K562 (cell line): ENCODE measurements at regions not wholly inside any gene's neighbourhood (a gene's known extent, or its start where the extent isn't known, plus 50 kb on each side); places are given as distances from the start of the nearest gene placed in this dataset.

ENCODE experiments used
- MEF2A ChIP-seq: IDR thresholded peaks from 2 replicates; pipeline ENCODE4 v1.6.1; 2011; ENCODE audit warnings: low read depth, mild to moderate bottlenecking, low read length, moderate library complexity; ENCODE audit not compliant: control insufficient read depth
- NONO ChIP-seq, 2 experiments: fragments of 200-400 bp in 1 of 2; fragments of 450-650 bp in 1 of 2; formaldehyde crosslinking in 1 of 2; IDR thresholded peaks; 2 replicates each; pipeline ENCODE4 v1.6.1; 2017; ENCODE audit warnings: low read depth in 2 of 2, mild to moderate bottlenecking in 2 of 2, moderate library complexity in 2 of 2, low read length in 1 of 2
- RBFOX2 ChIP-seq: fragments of 200-400 bp; formaldehyde crosslinking; IDR thresholded peaks from 2 replicates; pipeline ENCODE4 v1.6.1; 2017; ENCODE audit warnings: low read depth, mild to moderate bottlenecking, low read length, moderate library complexity
- ZNF184 ChIP-seq: sonication (generic); formaldehyde crosslinking; IDR thresholded peaks from 2 replicates; pipeline ENCODE4 v1.5.0; 2020; ENCODE audit warnings: missing genetic modification reagents
- ZNF217 ChIP-seq: sonication (generic); formaldehyde crosslinking; IDR thresholded peaks from 2 replicates; pipeline ENCODE4 v1.8.0; 2022; ENCODE audit warnings: mild to moderate bottlenecking, missing genetic modification reagents
- TF ChIP-seq, protein P1 (sequence below), 2 experiments: fragments of 450-650 bp; IDR thresholded peaks; 2 replicates each; pipeline ENCODE4 v1.6.1; 2016; ENCODE audit warnings: mild to moderate bottlenecking in 2 of 2, borderline replicate concordance in 1 of 2, low read depth in 1 of 2, moderate library complexity in 1 of 2

GRCh38 chr20:48171071-48171470 lies 385.8 kb upstream of the SULF2 start (continued):
- TF ChIP-seq, protein P1, sequence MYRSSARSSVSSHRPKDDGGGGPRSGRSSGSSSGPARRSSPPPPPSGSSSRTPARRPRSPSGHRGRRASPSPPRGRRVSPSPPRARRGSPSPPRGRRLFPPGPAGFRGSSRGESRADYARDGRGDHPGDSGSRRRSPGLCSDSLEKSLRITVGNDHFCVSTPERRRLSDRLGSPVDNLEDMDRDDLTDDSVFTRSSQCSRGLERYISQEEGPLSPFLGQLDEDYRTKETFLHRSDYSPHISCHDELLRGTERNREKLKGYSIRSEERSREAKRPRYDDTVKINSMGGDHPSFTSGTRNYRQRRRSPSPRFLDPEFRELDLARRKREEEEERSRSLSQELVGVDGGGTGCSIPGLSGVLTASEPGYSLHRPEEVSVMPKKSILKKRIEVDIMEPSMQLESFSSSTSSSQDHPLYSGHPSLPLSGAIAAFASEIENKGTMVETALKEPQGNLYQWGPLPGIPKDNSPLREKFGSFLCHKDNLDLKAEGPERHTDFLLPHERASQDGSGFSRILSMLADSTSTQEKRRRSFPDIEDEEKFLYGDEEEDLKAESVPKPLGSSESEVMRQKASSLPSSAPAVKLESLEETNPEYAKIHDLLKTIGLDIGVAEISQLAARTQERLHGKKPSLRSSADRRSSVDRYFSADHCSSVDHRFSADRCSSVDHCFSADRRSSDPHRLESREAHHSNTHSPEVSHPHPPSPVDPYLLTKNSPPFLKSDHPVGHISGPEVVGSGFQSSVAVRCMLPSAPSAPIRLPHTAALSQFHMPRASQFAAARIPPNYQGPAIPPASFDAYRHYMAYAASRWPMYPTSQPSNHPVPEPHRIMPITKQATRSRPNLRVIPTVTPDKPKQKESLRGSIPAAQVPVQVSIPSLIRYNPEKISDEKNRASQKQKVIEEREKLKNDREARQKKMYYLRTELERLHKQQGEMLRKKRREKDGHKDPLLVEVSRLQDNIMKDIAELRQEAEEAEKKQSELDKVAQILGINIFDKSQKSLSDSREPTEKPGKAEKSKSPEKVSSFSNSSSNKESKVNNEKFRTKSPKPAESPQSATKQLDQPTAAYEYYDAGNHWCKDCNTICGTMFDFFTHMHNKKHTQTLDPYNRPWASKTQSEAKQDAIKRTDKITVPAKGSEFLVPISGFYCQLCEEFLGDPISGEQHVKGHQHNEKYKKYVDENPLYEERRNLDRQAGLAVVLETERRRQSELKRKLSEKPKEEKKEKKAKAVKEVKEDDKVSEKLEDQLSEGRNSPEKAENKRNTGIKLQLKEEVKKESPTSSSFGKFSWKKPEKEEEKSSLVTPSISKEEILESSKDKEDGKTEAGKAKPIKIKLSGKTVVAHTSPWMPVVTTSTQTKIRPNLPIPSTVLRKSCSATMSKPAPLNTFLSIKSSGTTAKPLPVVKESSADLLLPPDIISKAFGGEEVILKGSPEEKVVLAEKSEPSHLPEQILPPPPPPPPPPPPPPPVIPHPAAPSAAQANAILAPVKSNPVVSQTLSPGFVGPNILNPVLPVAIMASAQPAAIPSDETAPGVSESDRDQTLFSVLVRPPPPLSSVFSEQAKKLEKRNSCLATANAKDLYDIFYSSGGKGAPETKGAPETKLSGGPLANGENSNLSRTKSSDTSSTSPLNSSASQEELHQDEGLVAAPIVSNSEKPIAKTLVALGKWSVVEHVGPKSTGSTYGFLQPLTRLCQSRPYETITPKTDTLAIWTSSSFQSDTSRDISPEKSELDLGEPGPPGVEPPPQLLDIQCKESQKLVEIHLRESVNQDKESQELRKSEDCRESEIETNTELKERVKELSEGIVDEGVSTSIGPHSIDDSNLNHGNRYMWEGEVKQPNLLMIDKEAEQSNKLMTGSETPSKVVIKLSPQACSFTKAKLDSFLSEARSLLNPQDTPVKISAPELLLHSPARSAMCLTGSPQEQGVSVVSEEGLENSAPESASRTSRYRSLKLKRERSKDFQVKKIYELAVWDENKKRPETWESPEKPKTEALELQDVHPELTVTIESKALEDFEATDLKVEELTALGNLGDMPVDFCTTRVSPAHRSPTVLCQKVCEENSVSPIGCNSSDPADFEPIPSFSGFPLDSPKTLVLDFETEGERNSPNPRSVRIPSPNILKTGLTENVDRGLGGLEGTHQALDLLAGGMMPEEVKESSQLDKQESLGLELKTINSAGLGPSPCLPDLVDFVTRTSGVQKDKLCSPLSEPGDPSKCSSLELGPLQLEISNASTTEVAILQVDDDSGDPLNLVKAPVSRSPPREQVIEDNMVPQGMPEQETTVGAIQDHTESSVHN (IDR thresholded peaks at IDR 0.05; ENCODE audit: borderline replicate concordance in 1 of 2, low read depth in 1 of 2), result no peak
- TF ChIP-seq RBFOX2 (no peak), MEF2A (no peak), ZNF217 (CRISPR knock-in tag) (no peak), NONO (IDR thresholded peaks at IDR 0.05; ENCODE audit: low read depth in 2 of 2, low read length in 1 of 2) (no peak), ZNF184 (CRISPR knock-in tag) (no peak)
